DOHH2 (cell line): ENCODE measurements at regions not wholly inside any gene's neighbourhood (a gene's known extent, or its start where the extent isn't known, plus 50 kb on each side); places are given as distances from the start of the nearest gene placed in this dataset.

Source experiments
- CTCF ChIP-seq: fragments of 200-600 bp; sonication (generic); IDR thresholded peaks from one replicate; pipeline ENCODE4 v1.5.1; 2014; ENCODE audit warnings: antibody characterized with exemption, mild to moderate bottlenecking, low read depth, low read length; ENCODE audit not compliant: poor library complexity, severe bottlenecking
- EZH2phosphoT487 ChIP-seq: fragments of 200-600 bp; sonication (generic); IDR thresholded peaks from 2 replicates; pipeline ENCODE4 v1.6.1; 2017; ENCODE audit warnings: borderline replicate concordance, mild to moderate bottlenecking, antibody characterized with exemption, low read length, moderate library complexity, mixed read lengths

DNA sequence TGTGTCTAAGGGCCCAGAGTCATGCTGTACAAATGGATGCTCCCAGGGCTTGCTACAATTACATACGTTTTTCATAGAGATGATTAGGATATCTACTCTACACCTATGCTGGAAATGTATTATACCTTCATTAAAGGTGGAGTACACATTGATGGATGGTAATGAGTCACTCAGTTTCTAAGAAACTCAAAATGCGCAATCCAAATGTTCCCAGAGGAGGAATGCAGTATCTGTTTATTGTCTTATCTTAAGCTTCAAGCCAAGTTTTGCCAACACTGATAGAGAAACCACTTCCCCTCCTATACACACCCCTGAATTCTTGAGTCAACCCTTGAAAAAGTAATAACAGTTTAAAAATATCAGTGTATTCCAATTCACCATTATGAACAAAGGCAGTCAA is 266.6 kb upstream of the FAR2 start:
- TF ChIP-seq CTCF = no peak
- no peak for TF ChIP-seq EZH2phosphoT487
